BLaER1 (cell line): ENCODE measurements at regions not wholly inside any gene's neighbourhood (a gene's known extent, or its start where the extent isn't known, plus 50 kb on each side); places are given as distances from the start of the nearest gene placed in this dataset.
"Not testable (repeated sequence)": the region's sequence is repeated elsewhere in the genome, so short reads cannot be mapped to it uniquely, and the experiment has no call there.

Experiments used
- H3K27ac ChIP-seq: shearing (Covaris generic); formaldehyde crosslinking; 2 replicates; pipeline ENCODE4 v1.8.1; 2022
- H3K27me3 ChIP-seq: shearing (Covaris generic); formaldehyde crosslinking; 2 replicates; pipeline ENCODE4 v1.8.1; 2022
- H3K36me3 ChIP-seq: shearing (Covaris generic); formaldehyde crosslinking; 2 replicates; pipeline ENCODE4 v1.8.1; 2022
- H3K4me1 ChIP-seq: shearing (Covaris generic); formaldehyde crosslinking; 2 replicates; pipeline ENCODE4 v1.8.1; 2022
- H3K4me2 ChIP-seq: shearing (Covaris generic); formaldehyde crosslinking; 2 replicates; pipeline ENCODE4 v1.8.1; 2022
- H3K4me3 ChIP-seq: shearing (Covaris generic); formaldehyde crosslinking; 2 replicates; pipeline ENCODE4 v1.8.1; 2022
- H3K9ac ChIP-seq: shearing (Covaris generic); formaldehyde crosslinking; 2 replicates; pipeline ENCODE4 v1.8.1; 2022
- H3K9me3 ChIP-seq: shearing (Covaris generic); formaldehyde crosslinking; 2 replicates; pipeline ENCODE4 v1.8.1; 2022
- H4K20me1 ChIP-seq: shearing (Covaris generic); formaldehyde crosslinking; 2 replicates; pipeline ENCODE4 v1.8.1; 2022
- Cebpa-rat ChIP-seq: shearing (Covaris generic); IDR thresholded peaks from 2 replicates; pipeline ENCODE4 v1.8.1; 2022

DNA sequence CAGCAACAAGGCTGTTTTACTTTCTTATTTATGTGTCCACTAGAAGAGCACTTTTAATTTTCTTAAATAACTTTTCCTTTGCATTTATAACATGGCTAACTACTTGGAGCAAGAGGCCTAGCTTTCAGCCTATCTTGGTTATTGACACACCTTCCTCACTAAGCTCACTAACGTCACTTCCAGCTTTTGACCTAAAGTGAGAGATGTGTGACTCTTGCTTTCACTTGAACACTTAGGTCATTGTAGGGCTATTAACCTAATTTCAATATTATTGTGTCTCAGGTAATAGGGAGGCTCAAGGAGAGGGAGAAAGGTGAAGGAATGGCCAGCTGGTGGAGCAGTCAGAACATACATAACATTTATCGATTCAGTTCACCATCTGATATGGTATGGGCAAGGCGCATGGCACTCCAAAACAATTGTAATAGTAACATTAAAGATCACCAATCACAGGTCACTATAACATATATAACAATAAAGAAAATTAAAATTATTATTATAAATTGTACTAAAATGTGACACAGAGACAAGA lies 95.0 kb upstream of the FAM20C start:
- H3K4me3 ChIP-seq, result no peak overlapping the region
- no peaks in the 10 kb centered on the region for H3K27me3 ChIP-seq
- TF ChIP-seq Cebpa-rat, result no peak
- H3K36me3 ChIP-seq, result no peaks in the 10 kb centered on the region
- H3K4me2 ChIP-seq, result no peak overlapping the region
- no peaks in the 10 kb centered on the region for H4K20me1 ChIP-seq
- H3K9me3 ChIP-seq, result peaks cover 17% of the 10 kb centered on the region
- no peak overlapping the region for H3K27ac ChIP-seq
- H3K4me1 ChIP-seq, result peaks cover 24% of the 10 kb centered on the region
- no peak overlapping the region for H3K9ac ChIP-seq

DNA sequence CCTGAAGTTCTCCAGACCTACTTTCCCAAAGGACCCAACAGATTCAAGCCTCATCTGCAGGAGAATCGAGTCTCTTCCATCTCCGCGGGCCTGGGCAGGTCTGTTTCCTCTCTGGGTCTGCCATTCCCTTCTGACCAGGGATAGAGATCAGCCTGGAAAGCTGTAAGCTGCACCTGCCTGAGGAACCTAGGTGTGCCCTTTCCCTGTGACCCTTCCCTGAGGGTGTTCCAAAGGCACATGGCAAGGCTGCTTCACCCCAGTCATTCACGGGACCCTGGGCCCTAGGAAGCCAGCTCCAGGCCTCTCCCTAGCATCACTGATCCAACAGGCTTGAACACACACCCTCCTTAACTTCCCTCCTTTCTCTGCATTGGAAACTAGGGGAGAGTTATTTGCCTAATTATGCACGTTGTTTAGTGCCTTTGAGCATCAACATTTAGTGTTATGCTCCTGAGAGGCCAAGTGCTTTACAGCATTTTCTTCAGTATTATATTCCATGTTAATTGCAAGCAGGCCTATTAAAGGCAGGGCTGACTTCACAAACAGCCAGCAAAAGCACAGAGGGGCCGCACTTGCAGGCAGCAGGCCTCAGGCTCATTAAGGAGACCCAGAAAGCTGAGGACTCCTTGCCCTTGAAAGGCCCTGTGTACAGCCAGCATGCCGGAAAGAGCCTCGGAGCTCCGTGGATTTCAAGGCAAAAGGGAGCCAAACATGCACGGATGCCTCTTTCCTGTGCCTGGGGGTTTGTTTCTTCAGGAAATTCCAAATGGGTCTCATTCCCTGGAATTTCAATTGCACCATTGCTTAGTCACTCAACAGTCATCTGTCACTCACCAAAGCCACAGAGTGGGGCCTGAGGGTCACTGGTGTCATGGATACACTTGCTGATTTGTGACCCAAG lies 91.0 kb upstream of the FAM20C start:
- Histone ChIP-seq H3K4me3 (no peak overlapping the region), H3K27ac (no peak overlapping the region)
- TF ChIP-seq Cebpa-rat, result no peak

DNA sequence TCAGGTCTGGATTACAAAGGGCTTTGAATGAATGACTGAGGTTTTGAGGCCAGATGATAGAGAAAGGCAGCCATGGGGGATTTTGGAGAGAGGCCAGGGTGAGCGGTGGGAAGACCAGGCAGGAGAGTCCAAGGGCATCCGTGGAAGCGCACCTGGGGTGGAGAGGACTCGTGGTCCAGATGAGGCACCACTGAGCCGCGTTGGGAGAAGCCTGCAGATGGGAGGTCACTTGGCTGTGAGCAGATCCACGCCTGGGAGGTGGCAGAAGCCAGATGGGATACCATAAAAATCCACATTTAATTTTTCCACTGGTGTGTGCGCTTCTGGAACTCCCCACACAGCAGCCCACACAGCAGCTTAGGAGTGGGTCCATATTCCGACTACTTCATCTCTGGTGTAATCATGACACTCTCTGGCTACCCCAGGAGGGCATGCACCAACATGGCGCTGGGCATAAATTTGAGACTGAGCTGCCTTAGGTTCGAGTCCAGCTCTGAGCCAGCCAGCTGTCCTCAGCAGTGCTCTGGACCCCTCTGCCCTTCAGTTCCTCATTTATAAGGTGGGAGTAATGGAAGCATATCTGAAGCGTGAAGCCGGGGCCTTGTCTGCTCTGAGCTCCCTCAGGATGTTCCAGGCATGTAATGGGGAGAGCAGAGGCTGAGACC lies 90.2 kb upstream of the FAM20C start:
- Histone ChIP-seq H3K9me3 (peaks cover 17% of the 10 kb centered on the region), H3K4me3 (no peak overlapping the region), H4K20me1 (no peaks in the 10 kb centered on the region), H3K4me1 (no peaks in the 10 kb centered on the region), H3K9ac (no peak overlapping the region), H3K27ac (no peak overlapping the region), H3K4me2 (no peak overlapping the region), H3K36me3 (no peaks in the 10 kb centered on the region), H3K27me3 (no peaks in the 10 kb centered on the region)
- no peak for TF ChIP-seq Cebpa-rat

More for the DNA sequence above, 91.0 kb upstream of the FAM20C start:
- Histone ChIP-seq H4K20me1 (no peaks in the 10 kb centered on the region), H3K9ac (no peak overlapping the region), H3K36me3 (no peaks in the 10 kb centered on the region), H3K9me3 (peaks cover 17% of the 10 kb centered on the region), H3K4me2 (no peak overlapping the region), H3K4me1 (no peaks in the 10 kb centered on the region), H3K27me3 (no peaks in the 10 kb centered on the region)

GRCh38 chr7:102721-103120 lies 89.7 kb upstream of the FAM20C start:
- H3K27me3 ChIP-seq, result no peaks in the 10 kb centered on the region
- H3K27ac ChIP-seq, result no peak overlapping the region
- no peak for TF ChIP-seq Cebpa-rat
- peaks cover 12% of the 10 kb centered on the region for H3K9me3 ChIP-seq
- H4K20me1 ChIP-seq, result no peaks in the 10 kb centered on the region
- no peaks in the 10 kb centered on the region for H3K36me3 ChIP-seq
- H3K4me3 ChIP-seq, result no peak overlapping the region
- H3K9ac ChIP-seq, result no peak overlapping the region
- no peak overlapping the region for H3K4me2 ChIP-seq
- H3K4me1 ChIP-seq, result no peaks in the 10 kb centered on the region

DNA sequence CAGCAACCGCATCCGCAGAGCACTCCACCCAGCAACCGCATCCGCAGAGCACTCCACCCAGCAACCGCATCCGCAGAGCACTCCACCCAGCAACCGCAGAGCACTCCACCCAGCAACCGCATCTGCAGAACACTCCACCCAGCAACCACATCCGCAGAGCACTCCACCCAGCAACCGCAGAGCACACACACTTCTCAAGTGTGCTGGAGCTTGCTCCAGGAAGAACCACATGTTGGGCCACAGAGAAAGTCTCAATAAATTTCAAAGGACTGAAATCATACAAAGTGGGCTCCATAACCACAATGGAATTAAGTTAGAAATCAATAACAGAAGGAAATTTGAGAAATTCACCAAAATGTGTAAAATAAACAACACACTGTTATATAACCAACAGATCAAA lies 88.4 kb upstream of the FAM20C start:
- not testable (repeated sequence) for H3K9ac ChIP-seq, H3K4me1 ChIP-seq, H3K9me3 ChIP-seq, H4K20me1 ChIP-seq, H3K36me3 ChIP-seq, H3K27me3 ChIP-seq, H3K4me2 ChIP-seq, H3K4me3 ChIP-seq, H3K27ac ChIP-seq

- no peaks in the 10 kb centered on the region for H3K4me1 ChIP-seq
- H3K27me3 ChIP-seq, result no peaks in the 10 kb centered on the region
- H3K4me3 ChIP-seq, result no peak overlapping the region
- TF ChIP-seq Cebpa-rat, result no peak
- no peaks in the 10 kb centered on the region for H3K36me3 ChIP-seq
- no peak overlapping the region for H3K27ac ChIP-seq
- H3K9me3 ChIP-seq, result no peaks in the 10 kb centered on the region
- H4K20me1 ChIP-seq, result no peaks in the 10 kb centered on the region
- no peak overlapping the region for H3K9ac ChIP-seq
- no peak overlapping the region for H3K4me2 ChIP-seq
These were observed 87.4 kb upstream of the FAM20C start for GRCh38 chr7:105002-105401.

DNA sequence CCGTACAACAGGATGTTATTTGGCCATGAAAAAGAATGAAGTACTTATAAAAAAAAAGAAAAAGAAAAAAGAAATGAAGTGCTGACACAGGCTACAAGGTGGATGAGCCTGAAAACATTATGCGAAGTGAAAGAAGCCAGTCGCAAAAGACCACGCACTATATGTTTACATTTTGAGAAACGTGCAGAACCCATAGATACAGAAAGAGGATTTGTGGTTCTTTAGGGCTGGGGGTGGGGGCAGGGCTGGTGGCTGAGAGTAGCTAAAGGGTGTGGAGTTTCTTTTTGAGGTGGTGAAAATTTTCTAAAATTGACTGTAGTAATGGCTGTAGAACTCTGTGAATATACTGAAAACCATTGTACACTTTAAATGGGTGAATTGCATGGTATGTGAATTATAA lies 86.0 kb upstream of the FAM20C start:
- no peak overlapping the region for H3K9ac ChIP-seq
- H3K4me1 ChIP-seq, result no peaks in the 10 kb centered on the region
- no peak for TF ChIP-seq Cebpa-rat
- no peaks in the 10 kb centered on the region for H3K27me3 ChIP-seq
- H4K20me1 ChIP-seq, result no peaks in the 10 kb centered on the region
- no peak overlapping the region for H3K27ac ChIP-seq
- peaks cover 7% of the 10 kb centered on the region for H3K9me3 ChIP-seq
- H3K36me3 ChIP-seq, result no peaks in the 10 kb centered on the region
- H3K4me2 ChIP-seq, result no peak overlapping the region
- no peak overlapping the region for H3K4me3 ChIP-seq

GRCh38 chr7:107233-107632 lies 85.1 kb upstream of the FAM20C start:
- Histone ChIP-seq H3K9ac (no peak overlapping the region), H4K20me1 (no peaks in the 10 kb centered on the region), H3K27ac (no peak overlapping the region), H3K4me3 (no peak overlapping the region), H3K36me3 (no peaks in the 10 kb centered on the region), H3K4me2 (no peak overlapping the region), H3K9me3 (peaks cover 12% of the 10 kb centered on the region), H3K4me1 (no peaks in the 10 kb centered on the region), H3K27me3 (no peaks in the 10 kb centered on the region)
- TF ChIP-seq Cebpa-rat, result no peak

DNA sequence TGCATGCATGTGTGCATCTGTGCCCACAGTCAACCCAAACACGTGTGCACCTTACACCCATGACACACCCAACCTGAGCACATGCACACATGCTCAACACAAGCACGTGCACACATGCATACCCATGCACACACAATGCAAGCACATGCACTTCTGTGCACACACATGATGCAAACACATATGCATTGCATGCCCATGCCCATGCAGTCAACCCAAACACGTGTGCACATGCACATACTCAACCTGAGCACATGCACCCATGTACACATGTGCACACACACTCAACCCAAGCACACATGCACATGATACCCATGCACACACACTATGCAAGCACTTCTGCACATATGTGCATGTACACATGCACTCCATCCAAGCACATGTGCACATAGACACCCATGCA lies 84.5 kb upstream of the FAM20C start:
- H3K4me3 ChIP-seq, result no peak overlapping the region
- no peaks in the 10 kb centered on the region for H3K4me1 ChIP-seq
- no peak overlapping the region for H3K27ac ChIP-seq
- no peak overlapping the region for H3K9ac ChIP-seq
- H3K9me3 ChIP-seq, result peaks cover 18% of the 10 kb centered on the region
- no peaks in the 10 kb centered on the region for H3K27me3 ChIP-seq
- no peaks in the 10 kb centered on the region for H4K20me1 ChIP-seq
- no peak for TF ChIP-seq Cebpa-rat
- no peak overlapping the region for H3K4me2 ChIP-seq
- no peaks in the 10 kb centered on the region for H3K36me3 ChIP-seq

GRCh38 chr7:109094-109493 lies 83.3 kb upstream of the FAM20C start:
- no peak overlapping the region for H3K4me2 ChIP-seq
- H4K20me1 ChIP-seq, result no peaks in the 10 kb centered on the region
- no peak overlapping the region for H3K9ac ChIP-seq
- no peaks in the 10 kb centered on the region for H3K4me1 ChIP-seq
- H3K9me3 ChIP-seq, result peaks cover 30% of the 10 kb centered on the region
- H3K36me3 ChIP-seq, result no peaks in the 10 kb centered on the region
- H3K4me3 ChIP-seq, result no peak overlapping the region
- no peak for TF ChIP-seq Cebpa-rat
- H3K27ac ChIP-seq, result no peak overlapping the region
- no peaks in the 10 kb centered on the region for H3K27me3 ChIP-seq
